MG63 (cell line): ENCODE measurements at regions not wholly inside any gene's neighbourhood (a gene's known extent, or its start where the extent isn't known, plus 50 kb on each side); places are given as distances from the start of the nearest gene placed in this dataset.
"Not testable (repeated sequence)": the region's sequence is repeated elsewhere in the genome, so short reads cannot be mapped to it uniquely, and the experiment has no call there.

ENCODE experiments used
- DNase-seq: peaks from one replicate; pipeline ENCODE4 v3.0.0-alpha.2; 2020
- H3K27me3 ChIP-seq: fragments of 250-450 bp; sonication (Bioruptor Pico); 2 replicates; pipeline ENCODE4 v1.5.1; 2020; ENCODE audit warnings: mild to moderate bottlenecking, moderate library complexity
- H3K36me3 ChIP-seq: fragments of 250-450 bp; sonication (Bioruptor Pico); 2 replicates; pipeline ENCODE4 v1.5.1; 2020; ENCODE audit warnings: mild to moderate bottlenecking, moderate library complexity
- H3K4me3 ChIP-seq: fragments of 250-450 bp; sonication (Bioruptor Pico); 2 replicates; pipeline ENCODE4 v1.5.1; 2020; ENCODE audit warnings: mild to moderate bottlenecking, moderate library complexity
- H3K9me3 ChIP-seq: fragments of 250-450 bp; sonication (Bioruptor Pico); 2 replicates; pipeline ENCODE4 v1.5.1; 2020; ENCODE audit warnings: mild to moderate bottlenecking, moderate library complexity

DNA sequence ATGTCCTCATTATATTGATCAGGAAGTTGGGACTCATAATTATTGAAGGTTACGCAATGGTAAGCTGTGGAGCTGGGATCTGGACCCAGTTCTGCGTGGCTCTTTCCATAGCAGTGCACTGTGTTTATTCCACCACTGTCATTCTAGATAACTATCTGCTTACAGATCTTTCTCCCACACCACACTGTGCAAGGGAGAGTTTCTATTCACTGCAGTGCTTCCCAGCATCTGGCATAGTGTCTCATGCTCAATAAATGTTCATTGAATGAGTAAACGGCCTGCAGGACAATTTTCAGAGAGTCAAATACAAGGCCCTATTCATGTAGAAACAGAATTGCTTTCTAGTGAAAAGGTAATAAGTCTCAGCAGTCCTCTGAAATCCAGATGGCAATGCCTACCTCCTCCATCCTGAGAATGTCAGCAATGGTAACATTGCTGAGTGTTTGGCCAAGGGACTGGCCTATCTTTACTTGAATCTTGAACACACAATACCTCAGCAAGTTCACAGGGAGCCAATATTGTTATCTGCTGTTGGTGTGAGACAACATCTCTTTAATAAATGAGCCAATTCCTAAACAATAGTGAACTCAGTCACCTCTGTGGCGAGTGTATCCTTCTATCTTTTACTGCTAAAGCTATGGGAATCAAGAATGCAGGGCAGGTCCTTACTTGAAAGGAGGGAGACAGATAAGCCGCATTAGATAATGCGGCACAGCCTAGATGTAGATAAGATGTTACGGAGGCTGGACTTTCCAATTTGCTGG, 332.4 kb upstream of the PRICKLE1 start:
- H3K4me3 ChIP-seq = no peak overlapping the region
- H3K36me3 ChIP-seq = no peaks in the 10 kb centered on the region
- H3K9me3 ChIP-seq = no peaks in the 10 kb centered on the region; the same call in 1 of the 2 replicates
- no peak for DNase-seq
- H3K27me3 ChIP-seq = no peaks in the 10 kb centered on the region

GRCh38 chr12:42919691-42920090, 330.1 kb upstream of the PRICKLE1 start:
- no peak for DNase-seq

GRCh38 chr12:42918443-42918842, 328.9 kb upstream of the PRICKLE1 start:
- H3K9me3 ChIP-seq = no peaks in the 10 kb centered on the region
- H3K4me3 ChIP-seq = no peak overlapping the region
- no peaks in the 10 kb centered on the region for H3K27me3 ChIP-seq
- DNase-seq = no peak
- H3K36me3 ChIP-seq = no peaks in the 10 kb centered on the region

More at GRCh38 chr12:42919691-42920090, 330.1 kb upstream of the PRICKLE1 start:
- Histone ChIP-seq H3K9me3 (no peaks in the 10 kb centered on the region), H3K4me3 (no peak overlapping the region), H3K36me3 (no peaks in the 10 kb centered on the region), H3K27me3 (no peaks in the 10 kb centered on the region)

- H3K9me3 ChIP-seq = no peaks in the 10 kb centered on the region
- no peak overlapping the region for H3K4me3 ChIP-seq
- no peak for DNase-seq
- H3K36me3 ChIP-seq = no peaks in the 10 kb centered on the region
- H3K27me3 ChIP-seq = no peaks in the 10 kb centered on the region
These were observed 326.6 kb upstream of the PRICKLE1 start for GRCh38 chr12:42916143-42916542.

DNA sequence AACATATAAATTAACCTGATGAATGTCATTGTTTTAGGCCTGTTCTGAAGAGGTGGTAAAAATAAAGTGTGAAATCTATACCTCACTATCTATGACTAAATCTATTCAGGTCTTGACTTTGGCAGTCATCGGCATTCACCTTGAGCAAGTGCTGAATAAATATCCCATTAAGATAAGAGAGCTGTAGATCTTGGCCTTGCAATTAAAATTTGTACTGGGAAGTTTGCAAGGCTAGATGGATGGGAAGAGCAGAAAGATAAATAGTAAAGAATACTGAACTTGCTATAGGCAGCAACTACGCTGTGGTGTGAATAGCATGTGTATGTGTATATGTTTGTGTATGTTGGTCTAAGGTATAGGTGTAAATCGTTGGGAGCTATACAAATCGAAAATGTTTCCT, 325.9 kb upstream of the PRICKLE1 start:
- Histone ChIP-seq H3K27me3 (no peaks in the 10 kb centered on the region), H3K4me3 (no peak overlapping the region), H3K36me3 (no peaks in the 10 kb centered on the region), H3K9me3 (no peaks in the 10 kb centered on the region)
- DNase-seq = no peak

DNA sequence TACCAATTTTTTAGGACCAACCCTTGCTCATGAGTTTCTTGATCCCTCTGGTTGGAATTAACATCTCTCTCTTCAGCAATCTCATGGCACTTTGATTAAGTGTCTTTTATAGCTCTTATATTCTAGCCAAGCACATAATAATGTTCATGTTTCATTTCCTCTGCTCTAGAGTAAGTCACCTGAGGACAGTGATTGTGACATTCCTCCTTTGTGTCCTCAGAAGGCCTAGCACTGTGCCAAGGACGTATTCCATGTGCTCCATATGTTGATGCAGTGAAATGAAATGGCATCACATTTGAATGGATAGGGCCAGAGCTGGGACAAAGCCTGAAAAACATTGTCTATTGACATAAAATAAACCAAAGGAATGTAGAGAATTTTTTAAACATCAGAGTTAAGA, 322.8 kb upstream of the PRICKLE1 start:
- DNase-seq = no peak

GRCh38 chr12:42910656-42911055, 321.1 kb upstream of the PRICKLE1 start:
- Histone ChIP-seq H3K4me3 (no peak overlapping the region), H3K27me3 (no peaks in the 10 kb centered on the region), H3K36me3 (no peaks in the 10 kb centered on the region), H3K9me3 (no peaks in the 10 kb centered on the region)
- DNase-seq = no peak

More for the DNA sequence above, 322.8 kb upstream of the PRICKLE1 start:
- H3K9me3 ChIP-seq = no peaks in the 10 kb centered on the region
- H3K27me3 ChIP-seq = no peaks in the 10 kb centered on the region
- no peak overlapping the region for H3K4me3 ChIP-seq
- H3K36me3 ChIP-seq = no peaks in the 10 kb centered on the region

- no peak overlapping the region for H3K4me3 ChIP-seq
- no peaks in the 10 kb centered on the region for H3K27me3 ChIP-seq
- no peaks in the 10 kb centered on the region for H3K9me3 ChIP-seq
- H3K36me3 ChIP-seq = no peaks in the 10 kb centered on the region
- DNase-seq = no peak
These were observed 319.2 kb upstream of the PRICKLE1 start for GRCh38 chr12:42908712-42909111.

- not testable (repeated sequence) for H3K36me3 ChIP-seq, H3K9me3 ChIP-seq, H3K27me3 ChIP-seq, DNase-seq, H3K4me3 ChIP-seq
These were observed 317.3 kb upstream of the PRICKLE1 start for GRCh38 chr12:42906801-42907200.

- no peak for DNase-seq
- H3K9me3 ChIP-seq = no peaks in the 10 kb centered on the region
- H3K27me3 ChIP-seq = no peaks in the 10 kb centered on the region
- no peaks in the 10 kb centered on the region for H3K36me3 ChIP-seq
- no peak overlapping the region for H3K4me3 ChIP-seq
These were observed 315.8 kb upstream of the PRICKLE1 start for GRCh38 chr12:42905419-42905705.

- Histone ChIP-seq H3K9me3 (no peaks in the 10 kb centered on the region), H3K27me3 (no peaks in the 10 kb centered on the region), H3K36me3 (no peaks in the 10 kb centered on the region), H3K4me3 (no peak overlapping the region)
- no peak for DNase-seq
These were observed 315.3 kb upstream of the PRICKLE1 start for GRCh38 chr12:42904683-42905418.

DNA sequence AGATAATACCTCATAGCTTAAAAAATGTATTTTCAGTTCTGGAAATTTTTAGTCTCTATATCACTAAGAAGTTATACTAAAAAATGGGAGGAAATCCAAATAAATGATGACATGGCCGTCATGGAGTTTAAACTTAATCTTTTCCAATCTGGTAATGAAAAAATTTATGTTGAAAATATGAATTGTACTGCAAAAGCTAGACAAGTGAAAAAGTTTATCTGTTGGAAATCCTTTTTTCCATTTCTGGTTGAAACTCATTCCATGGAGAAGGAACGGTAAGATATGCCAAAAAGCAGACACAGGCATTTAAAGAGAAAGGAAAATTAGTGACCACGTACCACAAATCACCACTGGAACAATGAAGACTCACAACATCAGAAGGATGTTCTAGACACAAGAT, 314.2 kb upstream of the PRICKLE1 start:
- no peak for DNase-seq
- no peaks in the 10 kb centered on the region for H3K36me3 ChIP-seq
- H3K9me3 ChIP-seq = no peaks in the 10 kb centered on the region
- H3K27me3 ChIP-seq = no peaks in the 10 kb centered on the region
- H3K4me3 ChIP-seq = no peak overlapping the region

DNA sequence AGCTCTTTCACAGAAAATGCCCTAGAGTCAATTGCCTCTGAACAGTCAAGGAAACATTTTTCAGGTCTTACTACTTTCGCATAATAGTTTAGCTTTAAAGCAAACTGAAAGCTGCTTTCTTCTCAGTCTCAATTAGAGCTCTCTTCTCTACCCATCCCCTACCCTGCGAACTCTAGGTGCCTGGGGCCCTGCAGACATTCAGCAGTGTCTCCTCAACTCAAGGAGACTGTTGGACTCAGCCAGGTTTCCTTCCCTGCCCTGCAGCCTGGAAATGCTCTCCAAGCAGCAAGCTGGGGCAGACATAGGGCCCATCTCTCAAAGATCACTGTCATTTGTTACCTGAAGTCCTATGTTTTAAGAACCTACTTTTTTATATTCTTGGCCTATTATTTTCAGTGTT, 312.5 kb upstream of the PRICKLE1 start:
- Histone ChIP-seq H3K36me3 (no peaks in the 10 kb centered on the region), H3K4me3 (no peak overlapping the region), H3K9me3 (no peaks in the 10 kb centered on the region), H3K27me3 (no peaks in the 10 kb centered on the region)
- no peak for DNase-seq

- DNase-seq = no peak
- Histone ChIP-seq H3K27me3 (no peaks in the 10 kb centered on the region), H3K9me3 (no peaks in the 10 kb centered on the region), H3K36me3 (no peaks in the 10 kb centered on the region), H3K4me3 (no peak overlapping the region)
These were observed 304.3 kb upstream of the PRICKLE1 start for GRCh38 chr12:42893803-42894202.

DNA sequence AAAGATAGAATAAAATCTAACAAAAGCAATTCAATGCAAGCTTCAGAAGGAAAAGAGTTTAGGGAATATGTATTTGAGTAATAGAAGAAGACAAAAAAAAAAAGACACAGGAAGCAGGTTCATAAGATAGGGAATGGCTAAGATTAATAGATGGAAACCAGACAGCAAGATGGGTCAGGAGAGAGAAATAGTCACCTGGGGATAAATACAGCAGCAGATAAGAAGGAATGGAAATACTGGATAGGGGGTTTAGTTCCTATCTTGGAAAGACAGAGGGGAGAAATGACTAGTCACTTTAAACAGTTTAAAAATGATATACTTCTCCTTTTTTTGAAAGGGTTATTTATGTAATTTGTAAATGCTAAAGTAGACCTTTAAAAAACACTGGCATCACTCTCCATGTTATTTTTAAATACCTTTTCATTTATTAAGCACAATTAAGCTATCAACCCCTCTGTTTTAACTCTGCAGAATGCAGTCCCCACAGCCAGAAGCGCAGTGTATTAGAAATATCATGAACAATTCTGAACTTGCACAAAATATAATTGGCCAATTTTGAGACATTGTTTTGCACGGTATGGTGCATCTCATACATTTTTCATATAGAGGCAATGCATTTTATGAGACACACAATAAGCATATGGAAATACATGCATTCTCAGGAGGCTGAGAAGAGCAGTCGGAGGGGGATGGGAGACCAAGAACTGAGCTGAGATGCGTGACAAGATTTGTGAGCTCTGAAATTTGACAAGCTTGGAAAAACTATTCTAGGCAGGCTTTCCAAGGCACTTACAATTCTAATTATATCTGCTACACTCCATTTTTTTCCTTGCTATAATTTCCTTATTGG, 303.4 kb upstream of the PRICKLE1 start:
- no peaks in the 10 kb centered on the region for H3K27me3 ChIP-seq
- no peak overlapping the region for H3K4me3 ChIP-seq
- DNase-seq = no peak
- no peaks in the 10 kb centered on the region for H3K36me3 ChIP-seq
- no peaks in the 10 kb centered on the region for H3K9me3 ChIP-seq

- Histone ChIP-seq H3K9me3 (no peaks in the 10 kb centered on the region; the same call in 1 of the 2 replicates), H3K4me3 (no peak overlapping the region), H3K36me3 (no peaks in the 10 kb centered on the region), H3K27me3 (no peaks in the 10 kb centered on the region)
- DNase-seq = no peak
These were observed 298.1 kb upstream of the PRICKLE1 start for GRCh38 chr12:42887657-42888056.

DNA sequence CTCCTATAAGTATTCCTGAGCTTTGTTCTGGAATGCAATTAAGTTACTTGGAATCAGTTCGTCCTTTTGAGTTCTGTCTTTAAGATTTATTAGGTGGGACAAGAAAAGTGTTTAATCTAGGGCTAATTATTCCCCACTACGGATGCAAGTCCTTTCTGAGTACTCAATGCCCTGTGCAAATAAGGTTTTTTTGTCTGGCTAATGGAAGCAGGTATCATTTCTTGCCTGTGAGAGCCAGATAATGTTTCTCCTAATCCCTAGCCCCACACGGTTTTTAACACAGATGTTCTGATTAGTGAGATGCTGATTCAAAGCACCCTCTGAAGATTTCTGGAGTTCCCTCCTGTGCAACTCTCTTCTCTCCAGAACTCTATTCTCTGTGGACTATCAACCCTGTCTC, 296.6 kb upstream of the PRICKLE1 start:
- Histone ChIP-seq H3K27me3 (no peaks in the 10 kb centered on the region), H3K4me3 (no peak overlapping the region), H3K36me3 (no peaks in the 10 kb centered on the region), H3K9me3 (no peaks in the 10 kb centered on the region; the same call in 1 of the 2 replicates)
- DNase-seq = no peak
